GM10266 (cell line): ENCODE measurements at regions not wholly inside any gene's neighbourhood (a gene's known extent, or its start where the extent isn't known, plus 50 kb on each side); places are given as distances from the start of the nearest gene placed in this dataset.

Experiments
- DNase-seq: peaks from one replicate; pipeline ENCODE4 v3.0.0; 2012; ENCODE audit errors: extremely low spot score
- TF ChIP-seq, protein P1 (sequence below): IDR thresholded peaks from 2 replicates; pipeline ENCODE4 v1.5.1; 2012; ENCODE audit warnings: mild to moderate bottlenecking, low read depth; ENCODE audit not compliant: control insufficient read depth, insufficient read depth; ENCODE audit errors: missing control alignments

- TF ChIP-seq, protein P1, sequence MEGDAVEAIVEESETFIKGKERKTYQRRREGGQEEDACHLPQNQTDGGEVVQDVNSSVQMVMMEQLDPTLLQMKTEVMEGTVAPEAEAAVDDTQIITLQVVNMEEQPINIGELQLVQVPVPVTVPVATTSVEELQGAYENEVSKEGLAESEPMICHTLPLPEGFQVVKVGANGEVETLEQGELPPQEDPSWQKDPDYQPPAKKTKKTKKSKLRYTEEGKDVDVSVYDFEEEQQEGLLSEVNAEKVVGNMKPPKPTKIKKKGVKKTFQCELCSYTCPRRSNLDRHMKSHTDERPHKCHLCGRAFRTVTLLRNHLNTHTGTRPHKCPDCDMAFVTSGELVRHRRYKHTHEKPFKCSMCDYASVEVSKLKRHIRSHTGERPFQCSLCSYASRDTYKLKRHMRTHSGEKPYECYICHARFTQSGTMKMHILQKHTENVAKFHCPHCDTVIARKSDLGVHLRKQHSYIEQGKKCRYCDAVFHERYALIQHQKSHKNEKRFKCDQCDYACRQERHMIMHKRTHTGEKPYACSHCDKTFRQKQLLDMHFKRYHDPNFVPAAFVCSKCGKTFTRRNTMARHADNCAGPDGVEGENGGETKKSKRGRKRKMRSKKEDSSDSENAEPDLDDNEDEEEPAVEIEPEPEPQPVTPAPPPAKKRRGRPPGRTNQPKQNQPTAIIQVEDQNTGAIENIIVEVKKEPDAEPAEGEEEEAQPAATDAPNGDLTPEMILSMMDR, result no peak
- DNase-seq, result no peak
Measured at GRCh38 chr6:145031962-145032361, 703.4 kb downstream of the EPM2A start.

DNA sequence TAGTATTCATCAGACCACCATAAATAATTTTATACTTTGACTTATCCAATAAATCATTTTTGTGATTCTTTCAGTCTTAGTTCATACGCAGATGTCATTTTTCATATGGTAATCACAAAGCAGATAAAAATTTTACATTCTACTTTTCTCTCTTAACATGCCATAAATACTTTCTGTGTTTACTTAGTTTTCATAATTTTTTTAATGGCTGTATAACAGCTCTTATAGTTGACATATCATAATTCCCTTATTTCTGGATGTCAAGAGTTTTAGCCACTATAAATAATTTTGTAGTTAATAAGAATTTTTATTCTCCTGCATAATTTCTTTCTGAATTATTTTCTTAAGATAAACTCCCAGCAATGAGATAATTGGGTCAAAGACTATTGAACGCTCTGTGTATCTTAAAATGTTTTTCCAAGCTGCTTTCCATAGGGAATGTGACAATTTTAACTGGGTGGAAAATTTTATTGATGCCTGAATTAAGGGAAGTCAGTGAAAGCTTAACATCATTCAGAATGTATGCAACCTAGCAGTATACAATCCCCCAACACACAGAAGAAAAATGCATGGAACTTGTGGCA is 702.7 kb downstream of the EPM2A start:
- TF ChIP-seq, protein P1, result no peak
- no peak for DNase-seq

DNA sequence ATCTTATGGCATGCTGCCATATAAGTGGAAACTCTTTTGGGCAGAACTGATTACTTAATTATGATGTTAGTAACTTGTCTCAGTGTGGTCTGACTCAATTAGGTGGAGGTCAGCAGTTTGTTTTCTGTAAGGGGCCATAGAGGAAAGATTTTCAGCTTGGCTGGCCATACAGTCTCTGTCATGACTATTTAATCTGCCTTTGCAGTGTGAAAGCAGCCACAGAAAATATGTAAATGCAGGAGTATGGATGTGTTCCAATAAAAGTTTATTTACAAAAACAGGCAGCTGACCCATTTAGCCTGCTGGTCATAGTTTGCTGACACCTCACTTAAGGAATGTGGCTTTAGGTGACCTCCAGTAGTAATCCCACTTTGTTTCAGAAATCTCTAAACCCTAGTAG is 700.7 kb downstream of the EPM2A start:
- no peak for DNase-seq
- TF ChIP-seq, protein P1, result no peak

GRCh38 chr6:145036236-145036635 is 699.1 kb downstream of the EPM2A start:
- TF ChIP-seq, protein P1, result no peak
- no peak for DNase-seq

DNA sequence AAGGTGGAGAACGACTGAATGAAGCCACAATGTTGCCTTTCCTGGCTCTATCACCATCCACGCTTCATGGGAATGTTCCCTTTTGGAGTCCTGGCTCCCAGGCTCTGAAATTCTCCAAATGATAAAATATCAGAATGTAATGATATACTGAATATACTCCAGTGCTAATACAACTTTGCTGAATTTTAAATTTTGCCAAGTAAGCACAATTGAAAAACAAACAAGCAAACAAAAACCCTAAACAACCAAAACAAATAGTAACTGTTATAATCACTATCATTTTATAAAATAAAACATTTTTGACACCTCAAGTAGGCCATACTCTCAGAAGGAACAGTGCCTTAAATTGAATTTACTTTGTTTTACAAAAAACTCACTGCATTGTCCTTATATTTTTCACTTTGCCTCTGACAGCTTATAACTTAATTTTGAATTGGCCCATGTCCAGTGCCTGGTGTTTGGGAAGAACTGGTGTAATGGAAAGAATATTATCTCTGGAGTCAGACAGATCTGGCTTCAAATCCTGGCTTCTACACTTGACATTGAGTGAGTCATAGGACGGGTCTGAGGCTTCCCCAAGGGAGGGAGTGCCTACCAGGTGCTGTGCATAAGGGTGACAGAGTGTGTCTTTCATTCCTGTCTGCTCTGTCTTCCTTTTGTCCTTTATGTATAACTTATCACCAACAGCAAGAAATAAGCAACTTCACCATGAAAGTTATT is 698.3 kb downstream of the EPM2A start:
- DNase-seq, result no peak

GRCh38 chr6:145042559-145042958 is 692.8 kb downstream of the EPM2A start:
- no peak for DNase-seq
- TF ChIP-seq, protein P1, result no peak

More for the DNA sequence above, 698.3 kb downstream of the EPM2A start:
- TF ChIP-seq, protein P1, result no peak

DNA sequence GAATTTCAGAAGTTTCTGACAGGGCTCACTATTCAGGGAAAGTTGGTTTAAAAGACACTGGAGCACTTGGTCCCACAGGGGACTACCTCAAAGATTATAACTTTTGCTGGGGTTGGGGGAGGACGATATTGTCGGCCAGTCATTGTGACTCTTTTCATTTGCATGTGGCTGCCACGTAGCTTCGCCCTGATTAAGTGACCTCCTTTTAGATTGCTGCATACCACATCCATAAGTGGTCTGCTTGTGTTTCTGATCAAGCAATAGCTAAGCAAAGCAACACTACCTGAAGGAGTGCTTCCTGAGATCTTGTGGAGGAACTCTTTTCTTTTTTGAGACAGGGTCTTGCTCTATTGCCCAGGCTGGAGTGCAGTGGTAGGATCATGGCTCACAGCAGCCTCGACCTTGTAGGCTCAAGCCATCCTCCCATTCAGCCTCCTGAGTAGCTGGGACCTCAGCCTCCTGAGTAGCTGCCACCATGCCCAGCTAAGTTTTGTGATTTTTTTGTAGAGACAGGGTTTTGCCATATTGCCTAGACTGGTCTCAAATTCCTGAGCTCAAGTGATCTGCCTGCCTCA is 691.3 kb downstream of the EPM2A start:
- DNase-seq, result no peak
- TF ChIP-seq, protein P1, result no peak
